H1 (cell line): ENCODE measurements at regions not wholly inside any gene's neighbourhood (a gene's known extent, or its start where the extent isn't known, plus 50 kb on each side); places are given as distances from the start of the nearest gene placed in this dataset.

ENCODE experiments used
- RNF2 ChIP-seq: fragments of 200-900, 300-1000 bp; sonication (generic); IDR thresholded peaks from 2 replicates; pipeline ENCODE4 v1.7.1; 2016; ENCODE audit warnings: borderline replicate concordance, low read depth, mild to moderate bottlenecking, antibody characterized with exemption, low read length; ENCODE audit not compliant: poor library complexity, severe bottlenecking; ENCODE audit errors: missing control alignments
- TEAD4 ChIP-seq: IDR thresholded peaks from 2 replicates; pipeline ENCODE4 v1.6.1; 2012; ENCODE audit warnings: low read depth, low read length, inconsistent platforms, mixed read lengths

GRCh38 chr7:140229591-140230515, 53.1 kb upstream of the KDM7A start (continued):
- TF ChIP-seq RNF2 (no peak), TEAD4 (no peak)
- TF ChIP-seq, all 59 proteins: peak for 5
